B cell (primary cell): ENCODE measurements at regions not wholly inside any gene's neighbourhood (a gene's known extent, or its start where the extent isn't known, plus 50 kb on each side); places are given as distances from the start of the nearest gene placed in this dataset.

Experiments used
- ATAC-seq: fragments of 200-7000 bp; cut with Tn5 transposase; one replicate; pipeline ENCODE4 v1.10.0; 2021; ENCODE audit warnings: low read depth, mild to moderate bottlenecking, moderate number of reproducible peaks, moderate library complexity
- CTCF ChIA-PET: fragments of 350-600 bp; sonication (Branson Sonifier 250); formaldehyde crosslinking; loops from one replicate; lab custom pipeline; 2021; ENCODE audit warnings: antibody characterized with exemption, inconsistent platforms; lab: Charles Lee
- POLR2A ChIA-PET: fragments of 350-600 bp; sonication (Branson Sonifier 250); formaldehyde crosslinking; loops from one replicate; lab custom pipeline; 2021; ENCODE audit warnings: antibody characterized with exemption; lab: Charles Lee
- DNase-seq: peaks from one replicate; pipeline ENCODE4 v3.0.0; 2013
- H2AFZ ChIP-seq: 2 replicates; pipeline ENCODE4 v1.6.1; 2012; ENCODE audit warnings: mild to moderate bottlenecking, low read depth, low read length; ENCODE audit not compliant: insufficient read depth, poor library complexity, severe bottlenecking
- H3K27ac ChIP-seq, 2 donors: 1 replicate in 1 of 2; 2 replicates in 1 of 2; pipeline ENCODE4 v1.5.1; 2012 to 2013; ENCODE audit warnings: low read length in 2 of 2, mild to moderate bottlenecking in 2 of 2, moderate library complexity in 1 of 2
- H3K27me3 ChIP-seq, 4 experiments: fragments of 200-600 bp in 1 of 4; sonication (generic) in 1 of 4; replicated peaks in 1 of 4; 1 replicate in 2 of 4; 2 replicates in 2 of 4; pipeline versions ENCODE4 v1.6.1 to v1.7.0; 2013 to 2016; ENCODE audit warnings: low read length in 3 of 4, mild to moderate bottlenecking in 2 of 4, mixed read lengths in 1 of 4, moderate library complexity in 1 of 4; ENCODE audit not compliant: insufficient read depth in 4 of 4, control insufficient read depth in 3 of 4; ENCODE audit errors: control extremely low read depth in 1 of 4
- H3K36me3 ChIP-seq, 2 experiments: replicated peaks in 1 of 2; 1 replicate in 1 of 2; 2 replicates in 1 of 2; pipeline versions ENCODE4 v1.6.1 to v1.7.1; 2013; ENCODE audit warnings: low read length in 1 of 2; ENCODE audit not compliant: insufficient read depth in 2 of 2, control insufficient read depth in 1 of 2; ENCODE audit errors: control extremely low read depth in 1 of 2, extremely low read depth in 1 of 2
- H3K4me1 ChIP-seq, 2 donors: fragments of 200-600 bp in 1 of 2; sonication (generic) in 1 of 2; 1 replicate in 1 of 2; 2 replicates in 1 of 2; pipeline versions ENCODE4 v1.5.1 to v1.6.1; 2013 to 2017; ENCODE audit warnings: low read length in 2 of 2; ENCODE audit not compliant: control insufficient read depth in 2 of 2, insufficient read depth in 2 of 2
- H3K4me2 ChIP-seq: replicated peaks from 2 replicates; pipeline ENCODE3; 2012; ENCODE audit warnings: mild to moderate bottlenecking, low read depth, low read length; ENCODE audit not compliant: poor library complexity, severe bottlenecking
- H3K4me3 ChIP-seq, 5 experiments: fragments of 200-600 bp in 1 of 5; sonication (generic) in 1 of 5; 1 replicate in 3 of 5; 2 replicates in 2 of 5; pipeline versions ENCODE4 v1.5.1 to v1.7.0; 2011 to 2016; ENCODE audit warnings: low read length in 4 of 5, mild to moderate bottlenecking in 4 of 5, low read depth in 2 of 5, control low read depth in 1 of 5, moderate library complexity in 1 of 5; ENCODE audit not compliant: insufficient read depth in 1 of 5; ENCODE audit errors: control extremely low read depth in 1 of 5, extremely low read depth in 1 of 5
- H3K79me2 ChIP-seq: fragments of 200-600 bp; sonication (generic); one replicate; pipeline ENCODE4 v1.6.0; 2016; ENCODE audit warnings: low read length; ENCODE audit not compliant: control insufficient read depth, insufficient read depth
- H3K9ac ChIP-seq: fragments of 200-600 bp; sonication (generic); 2 replicates; pipeline ENCODE4 v1.6.1; 2017; ENCODE audit warnings: mild to moderate bottlenecking, low read length, moderate library complexity
- H3K9me3 ChIP-seq, 3 donors: one replicate each; pipeline versions ENCODE4 v1.6.1 to v1.7.1; 2013; ENCODE audit warnings: low read length in 2 of 3; ENCODE audit not compliant: control insufficient read depth in 2 of 3, insufficient read depth in 1 of 3; ENCODE audit errors: control extremely low read depth in 1 of 3
- H4K20me1 ChIP-seq: 2 replicates; pipeline ENCODE4 v1.6.0; 2012; ENCODE audit warnings: mild to moderate bottlenecking, low read length; ENCODE audit not compliant: insufficient read depth, control insufficient read depth, poor library complexity, severe bottlenecking
- H3K27ac Mint-ChIP-seq: one replicate; pipeline ENCODE4 v1.8.0; 2021; ENCODE audit warnings: mixed read lengths
- H3K27me3 Mint-ChIP-seq: one replicate; pipeline ENCODE4 v1.8.0; 2021; ENCODE audit warnings: mixed read lengths
- H3K4me1 Mint-ChIP-seq: one replicate; pipeline ENCODE4 v1.8.0; 2021; ENCODE audit warnings: mixed read lengths
- H3K4me3 Mint-ChIP-seq: one replicate; pipeline ENCODE4 v1.8.0; 2021; ENCODE audit warnings: mixed read lengths
- H3K9me3 Mint-ChIP-seq: one replicate; pipeline ENCODE4 v1.8.0; 2022; ENCODE audit warnings: mixed read lengths; ENCODE audit not compliant: insufficient read depth
- CTCF ChIP-seq: fragments of 200-600 bp; IDR thresholded peaks from one replicate; pipeline ENCODE4 v1.8.0; 2022; ENCODE audit warnings: antibody characterized with exemption, mild to moderate bottlenecking
- EZH2 ChIP-seq: IDR thresholded peaks from 2 replicates; pipeline ENCODE4 v1.6.1; 2012; ENCODE audit warnings: borderline replicate concordance, low read depth, mild to moderate bottlenecking, moderate library complexity, low read length; ENCODE audit not compliant: insufficient read depth, poor library complexity, severe bottlenecking
- WGBS: methylation state at CpG from one replicate; pipeline ENCODE4 v1.1.5; 2013; ENCODE audit warnings: missing lambda C conversion rate; ENCODE audit not compliant: insufficient coverage; 5-methylcytosine and 5-hydroxymethylcytosine counted together
- intact Hi-C: fragments of 100-400 bp; cut with micrococcal nuclease; formaldehyde crosslinking; loops from one replicate; pipeline ENCODE4 v1.10.0; 2022

- Histone ChIP-seq H3K27me3 (no peaks in the 10 kb centered on the region), H2AFZ (no peak overlapping the region), H3K4me1 (no peaks in the 10 kb centered on the region), H3K79me2 (no peaks in the 10 kb centered on the region), H4K20me1 (no peaks in the 10 kb centered on the region), H3K9me3 (peaks cover 0 to 19% (median 0%) of the 10 kb centered on the region in 3 donors), H3K9ac (no peak overlapping the region), H3K4me2 (no peak overlapping the region), H3K36me3 (no peaks in the 10 kb centered on the region), H3K27ac (no peak overlapping the region), H3K4me3 (no peak overlapping the region)
- no peak overlapping the region for H3K4me3 Mint-ChIP-seq
- ChIA-PET POLR2A (no interaction called here), CTCF (no interaction called here)
- intact Hi-C loops, result no loop called here
- no peak for DNase-seq
- 92% methylated on average over 8 of the region's 8 CpGs for WGBS
- no peaks in the 10 kb centered on the region for H3K9me3 Mint-ChIP-seq
- no peak for TF ChIP-seq EZH2
- no peak for TF ChIP-seq CTCF
- H3K27ac Mint-ChIP-seq, result no peak overlapping the region
- no peaks in the 10 kb centered on the region for H3K4me1 Mint-ChIP-seq
- no peak for ATAC-seq
- H3K27me3 Mint-ChIP-seq, result no peaks in the 10 kb centered on the region
Measured at GRCh38 chr14:98226411-98226810, 1045.6 kb downstream of the BCL11B start.

- H3K79me2 ChIP-seq, result no peaks in the 10 kb centered on the region
- Mint-ChIP-seq H3K27ac (no peak overlapping the region), H3K4me3 (no peak overlapping the region), H3K4me1 (no peaks in the 10 kb centered on the region), H3K9me3 (no peaks in the 10 kb centered on the region), H3K27me3 (no peaks in the 10 kb centered on the region)
- no peak overlapping the region for H3K27ac ChIP-seq
- H3K9ac ChIP-seq, result no peak overlapping the region
- no peak overlapping the region for H3K4me2 ChIP-seq
- intact Hi-C loops, result no loop called here
- DNase-seq (no peak), ATAC-seq (no peak)
- ChIA-PET POLR2A (no interaction called here), CTCF (no interaction called here)
- no peak overlapping the region for H3K4me3 ChIP-seq
- H2AFZ ChIP-seq, result no peak overlapping the region
- TF ChIP-seq CTCF (no peak), EZH2 (no peak)
- H3K4me1 ChIP-seq, result no peaks in the 10 kb centered on the region
- H3K36me3 ChIP-seq, result no peaks in the 10 kb centered on the region
- H4K20me1 ChIP-seq, result no peaks in the 10 kb centered on the region
- H3K9me3 ChIP-seq, result peaks cover 0 to 19% (median 0%) of the 10 kb centered on the region in 3 donors
- H3K27me3 ChIP-seq, result no peaks in the 10 kb centered on the region
- WGBS, result 87% methylated on average over 9 of the region's 12 CpGs
Measured at GRCh38 chr14:98227000-98227726, 1044.8 kb downstream of the BCL11B start.
